DND-41 (cell line): ENCODE measurements at regions not wholly inside any gene's neighbourhood (a gene's known extent, or its start where the extent isn't known, plus 50 kb on each side); places are given as distances from the start of the nearest gene placed in this dataset.

Experiments
- ATAC-seq: fragments of 200-7000 bp; cut with Tn5 transposase; 3 replicates; pipeline ENCODE4 v1.9.1; 2021; ENCODE audit warnings: low read depth; ENCODE audit not compliant: insufficient read depth
- DNase-seq: peaks from one replicate; pipeline ENCODE4 v3.0.0-alpha.2; 2020
- H2AFZ ChIP-seq: 2 replicates; pipeline ENCODE4 v1.6.0; 2012; ENCODE audit warnings: low read depth, low read length
- H3K27ac ChIP-seq: 2 replicates; pipeline ENCODE4 v1.5.1; 2012; ENCODE audit warnings: low read length, inconsistent platforms
- H3K27me3 ChIP-seq: fragments of 200-600 bp; sonication (generic); 2 replicates; pipeline ENCODE4 v1.6.0; 2012; ENCODE audit warnings: low read length, mild to moderate bottlenecking, inconsistent platforms; ENCODE audit not compliant: insufficient read depth, poor library complexity
- H3K36me3 ChIP-seq: 2 replicates; pipeline ENCODE4 v1.5.1; 2012; ENCODE audit warnings: low read length, inconsistent platforms; ENCODE audit not compliant: insufficient read depth
- H3K4me1 ChIP-seq: 2 replicates; pipeline ENCODE4 v1.5.1; 2012; ENCODE audit warnings: mild to moderate bottlenecking, low read length; ENCODE audit not compliant: insufficient read depth
- H3K4me2 ChIP-seq: 2 replicates; pipeline ENCODE4 v1.6.0; 2012; ENCODE audit warnings: mild to moderate bottlenecking, moderate library complexity, low read length, inconsistent platforms; ENCODE audit not compliant: insufficient read depth
- H3K4me3 ChIP-seq, 2 experiments: fragments of 200-600 bp in 1 of 2; shearing (Covaris generic) in 1 of 2; 2 replicates each; pipeline ENCODE4 v1.5.1; 2012 to 2016; ENCODE audit warnings: inconsistent platforms in 2 of 2, low read length in 2 of 2, mild to moderate bottlenecking in 2 of 2, low read depth in 1 of 2, moderate library complexity in 1 of 2
- H3K79me2 ChIP-seq: 2 replicates; pipeline ENCODE4 v1.6.0; 2012; ENCODE audit warnings: low read length, inconsistent platforms; ENCODE audit not compliant: insufficient read depth
- H3K9ac ChIP-seq: 2 replicates; pipeline ENCODE4 v1.6.0; 2012; ENCODE audit warnings: low read depth, mild to moderate bottlenecking, inconsistent platforms, low read length, moderate library complexity
- H3K9me3 ChIP-seq: 2 replicates; pipeline ENCODE4 v1.5.1; 2012; ENCODE audit warnings: low read length, moderate library complexity, mild to moderate bottlenecking, inconsistent platforms; ENCODE audit not compliant: insufficient read depth, severe bottlenecking
- H4K20me1 ChIP-seq: 2 replicates; pipeline ENCODE4 v1.6.0; 2012; ENCODE audit warnings: low read length; ENCODE audit not compliant: insufficient read depth
- EZH2 ChIP-seq: IDR thresholded peaks from 3 replicates; pipeline ENCODE4 v1.6.1; 2012; ENCODE audit warnings: borderline replicate concordance, low read depth, mild to moderate bottlenecking, moderate library complexity, low read length, inconsistent platforms; ENCODE audit not compliant: severe bottlenecking
- TF ChIP-seq, protein P1 (sequence below): IDR thresholded peaks from 2 replicates; pipeline ENCODE4 v1.5.1; 2012; ENCODE audit warnings: borderline replicate concordance, low read length, moderate library complexity, mild to moderate bottlenecking; ENCODE audit not compliant: poor library complexity, severe bottlenecking; ENCODE audit errors: extremely low read depth

DNA sequence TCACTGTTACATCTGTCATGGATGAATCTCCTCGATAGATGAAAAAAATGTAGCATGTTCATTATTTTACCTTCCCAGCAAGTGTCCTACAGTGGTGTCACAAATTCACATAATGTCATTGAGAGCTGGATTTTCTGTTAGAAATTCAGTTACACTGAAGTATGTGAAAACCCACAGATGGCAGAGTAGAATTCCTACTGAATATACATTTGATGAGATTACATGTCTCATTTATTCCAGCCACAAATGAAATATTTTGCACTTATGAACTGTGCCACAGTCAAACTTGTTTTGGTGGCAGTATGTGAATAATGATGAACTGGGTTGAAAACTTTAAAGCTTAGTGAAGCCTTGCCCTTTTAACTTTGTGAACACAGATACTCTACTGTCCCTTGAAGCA is 301.9 kb upstream of the DPYD start:
- Histone ChIP-seq H3K4me1 (peaks cover 4% of the 10 kb centered on the region; the same call in 1 of the 2 replicates), H3K27ac (no peak overlapping the region), H3K27me3 (no peaks in the 10 kb centered on the region), H3K4me2 (no peak overlapping the region), H2AFZ (no peak overlapping the region), H3K4me3 (no peak overlapping the region), H3K9me3 (no peaks in the 10 kb centered on the region), H3K36me3 (no peaks in the 10 kb centered on the region), H4K20me1 (no peaks in the 10 kb centered on the region), H3K79me2 (no peaks in the 10 kb centered on the region), H3K9ac (no peak overlapping the region)
- DNase-seq (no peak), ATAC-seq (no peak)
- TF ChIP-seq EZH2 = no peak
- TF ChIP-seq, protein P1, sequence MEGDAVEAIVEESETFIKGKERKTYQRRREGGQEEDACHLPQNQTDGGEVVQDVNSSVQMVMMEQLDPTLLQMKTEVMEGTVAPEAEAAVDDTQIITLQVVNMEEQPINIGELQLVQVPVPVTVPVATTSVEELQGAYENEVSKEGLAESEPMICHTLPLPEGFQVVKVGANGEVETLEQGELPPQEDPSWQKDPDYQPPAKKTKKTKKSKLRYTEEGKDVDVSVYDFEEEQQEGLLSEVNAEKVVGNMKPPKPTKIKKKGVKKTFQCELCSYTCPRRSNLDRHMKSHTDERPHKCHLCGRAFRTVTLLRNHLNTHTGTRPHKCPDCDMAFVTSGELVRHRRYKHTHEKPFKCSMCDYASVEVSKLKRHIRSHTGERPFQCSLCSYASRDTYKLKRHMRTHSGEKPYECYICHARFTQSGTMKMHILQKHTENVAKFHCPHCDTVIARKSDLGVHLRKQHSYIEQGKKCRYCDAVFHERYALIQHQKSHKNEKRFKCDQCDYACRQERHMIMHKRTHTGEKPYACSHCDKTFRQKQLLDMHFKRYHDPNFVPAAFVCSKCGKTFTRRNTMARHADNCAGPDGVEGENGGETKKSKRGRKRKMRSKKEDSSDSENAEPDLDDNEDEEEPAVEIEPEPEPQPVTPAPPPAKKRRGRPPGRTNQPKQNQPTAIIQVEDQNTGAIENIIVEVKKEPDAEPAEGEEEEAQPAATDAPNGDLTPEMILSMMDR = no peak

DNA sequence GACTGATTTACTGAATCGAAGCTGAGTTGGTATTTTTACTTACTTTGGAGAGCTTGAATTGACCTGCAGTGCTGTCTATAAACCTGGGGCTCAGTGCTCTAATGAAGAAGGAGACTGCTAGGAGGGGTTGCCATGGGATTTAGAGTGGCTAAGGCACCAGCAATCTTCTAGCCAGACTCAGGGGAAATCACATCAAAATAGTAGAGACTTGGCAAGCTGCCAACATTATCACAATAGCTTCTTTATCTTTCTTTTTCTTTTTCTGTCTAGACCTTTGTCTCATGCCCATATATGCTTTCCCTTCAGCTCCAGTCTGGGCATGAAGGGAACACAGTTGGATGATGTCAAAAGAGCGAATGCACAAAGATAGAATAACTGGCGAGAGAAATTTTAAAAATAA is 301.1 kb upstream of the DPYD start:
- Histone ChIP-seq H3K79me2 (no peaks in the 10 kb centered on the region), H3K27me3 (no peaks in the 10 kb centered on the region), H3K36me3 (no peaks in the 10 kb centered on the region), H2AFZ (no peak overlapping the region), H3K4me1 (peaks cover 4% of the 10 kb centered on the region; the same call in 1 of the 2 replicates), H3K9me3 (no peaks in the 10 kb centered on the region), H3K27ac (no peak overlapping the region), H3K4me3 (no peak overlapping the region), H3K4me2 (no peak overlapping the region), H3K9ac (no peak overlapping the region), H4K20me1 (no peaks in the 10 kb centered on the region)
- no peak for TF ChIP-seq EZH2
- TF ChIP-seq, protein P1 = no peak
- peak; percentile 10 for DNase-seq
- ATAC-seq = peak; percentile 47; the same call in 2 of the 3 replicates

DNA sequence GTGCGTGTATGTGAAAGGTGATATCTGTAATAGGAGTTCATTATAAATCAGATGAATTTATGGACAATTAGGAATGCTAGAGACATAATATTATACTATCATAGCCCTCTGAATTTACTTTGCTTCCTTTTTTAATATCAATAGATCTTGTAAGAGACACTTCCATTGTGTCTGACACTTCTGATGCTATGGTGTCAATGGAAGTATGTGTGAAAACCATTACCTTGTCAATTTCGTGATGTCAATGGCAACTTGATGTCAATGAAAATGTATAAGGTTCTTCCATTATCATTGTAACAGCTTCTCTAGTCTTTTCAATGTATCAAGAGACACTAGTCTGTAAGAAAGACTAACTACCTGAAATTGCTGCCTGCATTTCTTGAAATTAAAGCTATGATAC is 296.8 kb upstream of the DPYD start:
- DNase-seq (no peak), ATAC-seq (no peak)
- no peaks in the 10 kb centered on the region for H4K20me1 ChIP-seq
- H3K9me3 ChIP-seq = no peaks in the 10 kb centered on the region
- no peaks in the 10 kb centered on the region for H3K79me2 ChIP-seq
- peaks cover 4% of the 10 kb centered on the region; the same call in 1 of the 2 replicates for H3K4me1 ChIP-seq
- TF ChIP-seq, protein P1 = no peak
- TF ChIP-seq EZH2 = no peak
- no peak overlapping the region for H3K4me3 ChIP-seq
- no peak overlapping the region for H3K4me2 ChIP-seq
- no peak overlapping the region for H2AFZ ChIP-seq
- no peak overlapping the region for H3K9ac ChIP-seq
- H3K27ac ChIP-seq = no peak overlapping the region
- H3K36me3 ChIP-seq = no peaks in the 10 kb centered on the region
- H3K27me3 ChIP-seq = no peaks in the 10 kb centered on the region

DNA sequence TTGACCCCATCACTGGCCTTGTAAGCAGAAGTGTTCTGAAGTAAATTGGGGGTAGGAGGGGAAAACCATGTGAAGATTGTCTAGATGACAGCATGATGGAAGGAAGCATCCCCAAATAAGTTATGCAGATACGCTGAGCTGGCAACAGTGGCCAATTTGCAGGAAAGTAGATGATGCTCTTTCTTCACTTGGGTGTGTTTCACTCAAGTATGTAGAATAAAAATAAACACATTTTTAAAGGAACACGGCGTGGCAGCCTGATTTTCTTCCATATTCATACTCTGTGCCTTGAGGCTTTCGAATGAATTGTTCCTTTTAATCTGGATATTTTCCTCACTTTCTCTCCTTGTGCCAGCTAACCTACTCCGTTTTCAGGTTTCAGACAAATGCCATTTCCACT is 295.5 kb upstream of the DPYD start:
- Histone ChIP-seq H3K27ac (no peak overlapping the region), H3K4me1 (no peaks in the 10 kb centered on the region), H2AFZ (no peak overlapping the region), H3K79me2 (no peaks in the 10 kb centered on the region), H3K4me3 (no peak overlapping the region), H3K9me3 (no peaks in the 10 kb centered on the region), H3K36me3 (no peaks in the 10 kb centered on the region), H3K9ac (no peak overlapping the region), H3K4me2 (no peak overlapping the region), H4K20me1 (no peaks in the 10 kb centered on the region), H3K27me3 (no peaks in the 10 kb centered on the region)
- TF ChIP-seq EZH2 = no peak
- TF ChIP-seq, protein P1 = no peak
- DNase-seq = no peak
- no peak for ATAC-seq
